KBM-7 (cell line): ENCODE measurements at regions not wholly inside any gene's neighbourhood (a gene's known extent, or its start where the extent isn't known, plus 50 kb on each side); places are given as distances from the start of the nearest gene placed in this dataset.
"Not testable (repeated sequence)": the region's sequence is repeated elsewhere in the genome, so short reads cannot be mapped to it uniquely, and the experiment has no call there.

Experiments used
- DNase-seq: peaks from one replicate; pipeline ENCODE4 v3.0.0-alpha.2; 2015
- in situ Hi-C: fragments of 300-500 bp; cut with MboI; formaldehyde crosslinking; loops from 2 replicates; pipeline ENCODE4 v1.14.3; 2020; ENCODE audit warnings: low sequenced_read_pairs, low pct_unique_long_range_greater_than_20kb, mixed read lengths

DNA sequence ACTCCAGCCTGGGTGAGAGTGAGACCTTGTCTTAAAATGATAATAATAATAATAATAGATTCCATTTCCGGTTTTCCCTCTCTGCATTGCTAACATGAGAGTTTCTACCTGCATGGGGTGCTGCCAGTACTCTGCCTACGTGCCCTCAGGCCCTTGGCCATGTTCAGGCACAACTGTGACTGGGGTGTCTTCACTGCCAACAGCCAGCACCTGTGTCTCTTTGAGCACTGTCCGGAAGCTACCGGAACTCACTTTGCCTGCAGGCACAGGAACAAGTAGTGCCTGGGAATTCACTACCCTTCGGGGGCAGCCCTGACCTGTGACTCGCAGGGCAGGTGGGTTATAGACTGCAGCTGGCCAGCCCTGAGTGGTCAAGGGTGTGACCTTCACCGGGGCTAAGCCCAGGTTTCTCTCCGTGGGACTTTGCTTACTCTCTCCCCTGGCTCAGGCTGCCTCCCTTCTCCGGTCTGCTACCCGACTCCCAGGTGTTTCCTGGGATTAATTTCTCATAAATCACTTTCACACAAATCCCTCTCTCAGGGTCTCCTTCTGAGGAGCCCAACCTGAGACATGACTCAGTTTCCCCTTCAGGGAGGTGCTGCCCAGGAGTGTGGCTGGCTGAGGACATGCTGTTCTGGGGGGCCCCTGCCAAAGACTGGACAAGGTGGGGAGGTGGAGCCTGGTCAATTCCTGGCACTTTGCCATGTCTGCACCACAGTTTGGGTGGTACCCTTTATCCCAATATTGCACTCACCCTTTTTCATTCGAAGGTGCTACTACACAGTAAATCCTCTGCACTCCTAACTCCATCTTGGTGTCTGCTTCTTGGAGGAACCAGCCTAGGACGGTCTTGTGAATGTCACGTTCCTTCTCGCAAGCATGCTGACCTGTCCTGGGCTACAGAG, 79.5 kb upstream of the RALGAPA2 start:
- in situ Hi-C loops = no loop called here
- DNase-seq = no peak

GRCh38 chr20:20788308-20788707, 75.9 kb upstream of the RALGAPA2 start:
- no peak for DNase-seq
- in situ Hi-C loops = no loop called here

DNA sequence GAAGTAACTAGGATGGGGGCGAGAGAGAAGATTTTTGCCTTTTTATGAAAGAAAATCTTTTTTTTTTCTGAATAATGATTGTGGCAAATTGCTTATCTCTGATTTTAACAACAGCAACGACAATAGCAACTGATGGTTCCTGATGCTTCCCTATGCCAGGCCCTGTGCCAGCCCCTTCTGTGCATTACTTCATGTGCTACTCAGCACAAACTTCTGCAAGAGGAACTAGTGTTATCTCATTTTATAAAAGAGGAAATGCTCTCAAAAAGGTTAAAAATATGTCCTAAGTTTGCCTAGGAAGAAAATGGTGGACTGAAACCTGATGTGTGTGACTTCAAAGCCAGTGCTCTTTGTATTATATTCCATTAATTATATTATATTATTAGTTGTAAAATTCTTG, 74.0 kb upstream of the RALGAPA2 start:
- in situ Hi-C loops = no loop called here

DNA sequence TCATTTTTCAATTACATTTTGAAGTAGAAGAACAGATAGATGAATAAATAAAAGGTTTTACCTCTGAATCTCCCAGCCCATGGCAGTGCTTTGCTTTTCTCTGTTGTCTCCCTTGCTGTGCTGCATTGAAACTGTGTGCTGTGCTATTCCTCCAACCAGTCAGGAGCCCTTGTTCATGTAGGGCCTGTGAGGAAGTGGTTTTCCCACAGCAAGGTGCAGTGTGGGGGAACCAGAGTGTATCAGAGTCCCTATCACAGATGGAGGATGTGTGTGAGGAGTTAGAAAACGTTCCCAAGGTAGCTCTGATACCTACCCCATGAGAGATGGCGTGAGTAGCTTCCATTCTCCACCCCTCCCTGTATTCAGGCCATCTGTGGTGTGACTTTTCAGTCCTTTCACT, 72.8 kb upstream of the RALGAPA2 start:
- in situ Hi-C loops = no loop called here
- DNase-seq = peak; percentile 35

More for the DNA sequence above, 74.0 kb upstream of the RALGAPA2 start:
- DNase-seq = peak; percentile 67

- in situ Hi-C loops, DNase-seq: not testable (repeated sequence)
Measured at GRCh38 chr20:20784450-20784849, 72.0 kb upstream of the RALGAPA2 start.

DNA sequence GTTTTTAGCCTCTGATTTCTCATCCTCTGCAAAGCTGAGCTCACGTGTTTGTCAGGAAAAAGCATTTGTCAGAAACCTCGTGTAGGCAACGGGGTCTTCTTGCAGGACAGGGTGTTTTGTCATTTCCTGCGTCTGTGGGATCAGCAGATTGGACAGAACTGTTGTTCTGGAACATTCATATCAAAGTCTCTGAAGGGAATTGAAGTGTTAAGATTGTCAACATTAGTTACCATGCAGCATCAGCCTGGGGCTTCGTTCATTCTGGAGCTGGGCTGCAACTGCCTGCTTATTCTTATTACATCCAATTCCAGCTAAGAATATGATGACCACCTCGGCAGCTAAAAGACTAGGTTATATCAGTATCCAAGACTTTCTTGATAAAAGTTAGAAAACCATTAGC, 71.0 kb upstream of the RALGAPA2 start:
- in situ Hi-C loops = no loop called here
- no peak for DNase-seq

DNA sequence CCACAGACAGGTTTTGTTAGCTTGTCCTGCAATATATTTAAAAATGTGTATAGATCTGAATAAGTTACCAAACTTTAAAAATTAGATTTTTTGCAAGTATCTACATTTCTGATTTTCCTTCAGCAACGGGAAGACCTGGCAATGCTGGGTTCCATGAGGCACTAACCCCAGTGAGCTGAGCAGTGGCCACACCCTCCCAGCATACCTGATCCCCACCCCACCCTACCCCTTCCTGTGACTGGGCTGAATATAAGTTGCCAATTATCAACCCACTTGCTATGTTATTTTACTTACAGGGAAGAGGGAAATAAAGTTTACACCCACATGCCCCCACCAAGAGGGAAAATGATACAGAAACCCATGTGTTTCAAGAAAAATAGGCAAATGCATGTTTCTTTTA, 70.3 kb upstream of the RALGAPA2 start:
- no peak for DNase-seq
- in situ Hi-C loops = no loop called here

- in situ Hi-C loops = no loop called here
- no peak for DNase-seq
Measured at GRCh38 chr20:20782231-20782630, 69.8 kb upstream of the RALGAPA2 start.

DNA sequence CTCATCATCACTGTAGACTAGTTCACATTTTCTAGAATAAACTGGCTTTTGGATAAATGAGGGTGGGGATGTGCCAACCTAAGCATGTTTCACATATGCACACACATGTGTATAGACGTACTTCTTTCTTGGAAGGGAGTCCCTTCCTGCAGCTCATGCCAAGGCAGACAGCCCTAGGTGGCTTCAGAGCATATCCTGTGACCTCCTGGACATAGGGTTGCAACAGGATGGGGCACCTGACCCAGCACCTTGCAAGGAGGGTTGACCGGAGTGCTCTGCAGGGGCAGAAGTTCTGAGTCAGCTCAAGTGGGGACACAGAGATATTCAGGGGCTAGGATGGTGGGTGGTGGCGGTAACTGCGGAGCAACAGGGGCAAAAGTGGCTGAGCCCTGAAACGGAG, 68.6 kb upstream of the RALGAPA2 start:
- in situ Hi-C loops = no loop called here
- no peak for DNase-seq

DNA sequence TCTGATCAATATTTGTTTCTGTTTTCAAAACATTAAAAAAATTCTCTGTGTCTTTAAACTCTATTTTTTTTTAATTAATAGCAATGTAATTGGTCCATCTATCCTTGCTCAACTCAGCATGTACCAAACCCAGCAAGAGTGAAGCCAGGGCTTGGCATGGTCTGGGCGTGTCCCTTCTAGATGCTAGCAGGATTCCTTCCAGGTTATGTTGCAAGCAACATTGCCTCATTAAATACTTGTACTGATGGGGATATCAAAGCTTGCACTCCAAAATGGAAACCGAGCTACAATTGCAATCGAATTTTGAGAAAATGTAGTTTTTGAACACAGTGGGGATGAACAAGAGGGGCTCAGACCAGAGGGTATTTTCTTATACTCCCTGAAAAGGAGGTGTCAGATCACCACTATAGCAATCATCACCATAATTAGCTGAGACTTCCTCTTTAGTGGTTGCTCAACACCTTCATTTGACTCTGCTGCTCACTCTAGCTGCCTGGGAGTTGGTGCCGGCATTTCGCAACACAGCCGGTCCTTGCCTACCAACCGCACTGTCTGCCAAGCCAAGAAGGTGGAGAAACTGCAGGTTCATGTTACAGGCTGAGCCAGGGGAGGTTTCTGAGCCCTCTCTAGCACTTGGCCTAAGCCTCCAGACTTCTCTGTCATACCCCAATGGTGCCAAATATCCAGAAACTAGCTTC, 67.8 kb upstream of the RALGAPA2 start:
- in situ Hi-C loops = no loop called here
- peak; percentile 96 for DNase-seq

- in situ Hi-C loops = no loop called here
- DNase-seq = no peak
Measured at GRCh38 chr20:20778676-20779075, 66.2 kb upstream of the RALGAPA2 start.

- in situ Hi-C loops = no loop called here
- DNase-seq = no peak
Measured at GRCh38 chr20:20772497-20773085, 60.1 kb upstream of the RALGAPA2 start.

DNA sequence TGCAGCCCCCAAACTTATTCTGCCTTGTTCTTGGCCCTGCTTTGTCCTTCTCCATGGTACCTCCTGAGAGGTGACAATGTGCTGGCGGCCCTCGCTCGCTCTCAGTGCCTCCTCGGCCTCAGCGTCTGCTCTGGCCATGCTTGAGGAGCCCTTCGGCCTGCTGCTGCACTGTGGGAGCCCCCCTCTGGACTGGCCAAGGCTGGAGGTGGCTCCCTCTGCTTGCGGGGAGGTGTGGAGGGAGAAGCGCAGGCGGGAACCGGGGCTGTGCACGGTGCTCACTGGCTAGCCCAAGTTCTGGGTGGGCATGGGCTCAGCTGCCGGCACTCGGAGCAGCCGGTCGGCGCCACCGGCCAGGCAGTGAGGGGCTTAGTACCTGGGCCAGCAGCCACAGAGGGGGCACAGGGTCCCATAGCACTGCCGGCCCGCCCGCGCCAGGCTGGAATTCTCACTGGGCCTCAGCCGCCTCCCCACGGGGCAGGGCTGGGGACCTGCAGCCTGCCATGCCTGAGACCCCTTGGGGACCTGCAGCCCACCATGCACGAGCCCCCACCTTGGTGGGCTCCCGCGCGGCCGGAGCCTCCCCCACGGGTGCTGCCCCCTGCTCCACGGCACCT, 55.9 kb upstream of the RALGAPA2 start:
- in situ Hi-C loops = no loop called here
- no peak for DNase-seq

- no peak for DNase-seq
- in situ Hi-C loops = no loop called here
Measured at GRCh38 chr20:20765696-20766365, 53.4 kb upstream of the RALGAPA2 start.

- in situ Hi-C loops = no loop called here
- no peak for DNase-seq
Measured at GRCh38 chr20:20763650-20764049, 51.2 kb upstream of the RALGAPA2 start.
